ENCODE measurements at regions not wholly inside any gene's neighbourhood (a gene's known extent, or its start where the extent isn't known, plus 50 kb on each side); places are given as distances from the start of the nearest gene placed in this dataset.
"Not testable (repeated sequence)": the region's sequence is repeated elsewhere in the genome, so short reads cannot be mapped to it uniquely, and the experiment has no call there.

GRCh38 chr4:59698041-59698440, 1502.1 kb upstream of the ADGRL3 start:
- DNase-seq (ENCODE audit: low read depth): no peak
- in situ Hi-C loops (cut with HindIII; ENCODE audit: low sequenced_read_pairs): no loop called here
- H3K4me3 ChIP-seq (ENCODE audit: low read depth, low read length): no peak overlapping the region
- no peak for TF ChIP-seq CTCF (IDR thresholded peaks at IDR 0.05; ENCODE audit: low read depth, low read length, missing control alignments)

GRCh38 chr4:59700651-59701050, 1499.5 kb upstream of the ADGRL3 start:
- no peak overlapping the region for H3K4me3 ChIP-seq (ENCODE audit: low read depth, low read length)
- TF ChIP-seq CTCF (IDR thresholded peaks at IDR 0.05; ENCODE audit: low read depth, low read length, missing control alignments): no peak
- DNase-seq (ENCODE audit: low read depth): no peak
- in situ Hi-C loops (cut with HindIII; ENCODE audit: low sequenced_read_pairs): no loop called here

GRCh38 chr4:59704616-59705015, 1495.5 kb upstream of the ADGRL3 start:
- no peak for DNase-seq (ENCODE audit: low read depth)
- in situ Hi-C loops (cut with HindIII; ENCODE audit: low sequenced_read_pairs): no loop called here
- TF ChIP-seq CTCF (IDR thresholded peaks at IDR 0.05; ENCODE audit: low read depth, low read length, missing control alignments): no peak
- no peak overlapping the region for H3K4me3 ChIP-seq (ENCODE audit: low read depth, low read length)

- no peak for TF ChIP-seq CTCF (IDR thresholded peaks at IDR 0.05; ENCODE audit: low read depth, low read length, missing control alignments)
- in situ Hi-C loops (cut with HindIII; ENCODE audit: low sequenced_read_pairs): no loop called here
- no peak for DNase-seq (ENCODE audit: low read depth)
These were observed 1487.7 kb upstream of the ADGRL3 start for GRCh38 chr4:59712470-59712869.

GRCh38 chr4:59724286-59724685, 1475.8 kb upstream of the ADGRL3 start:
- in situ Hi-C loops (cut with HindIII; ENCODE audit: low sequenced_read_pairs); H3K4me3 ChIP-seq (ENCODE audit: low read depth, low read length); DNase-seq (ENCODE audit: low read depth): not testable (repeated sequence)

More at GRCh38 chr4:59712470-59712869, 1487.7 kb upstream of the ADGRL3 start:
- H3K4me3 ChIP-seq (ENCODE audit: low read depth, low read length): no peak overlapping the region

- DNase-seq (ENCODE audit: low read depth): no peak
- in situ Hi-C loops (cut with HindIII; ENCODE audit: low sequenced_read_pairs): no loop called here
- no peak overlapping the region for H3K4me3 ChIP-seq (ENCODE audit: low read depth, low read length)
- no peak for TF ChIP-seq CTCF (IDR thresholded peaks at IDR 0.05; ENCODE audit: low read depth, low read length, missing control alignments)
These were observed 1472.4 kb upstream of the ADGRL3 start for GRCh38 chr4:59727745-59728144.

- H3K4me3 ChIP-seq (ENCODE audit: low read depth, low read length): no peak overlapping the region
- no peak for TF ChIP-seq CTCF (IDR thresholded peaks at IDR 0.05; ENCODE audit: low read depth, low read length, missing control alignments)
- DNase-seq (ENCODE audit: low read depth): no peak
- in situ Hi-C loops (cut with HindIII; ENCODE audit: low sequenced_read_pairs): no loop called here
These were observed 1471.6 kb upstream of the ADGRL3 start for GRCh38 chr4:59728496-59728895.

Data from astrocyte of the cerebellum (primary cell).